Body of pancreas (tissue), 4 donors: ENCODE measurements at regions not wholly inside any gene's neighbourhood (a gene's known extent, or its start where the extent isn't known, plus 50 kb on each side); places are given as distances from the start of the nearest gene placed in this dataset.

Experiments used
- ATAC-seq: fragments of 150-250 bp; one replicate; pipeline ENCODE4 v1.9.1; 2016
- DNase-seq, 4 donors: peaks; one replicate each; pipeline ENCODE4 v3.0.0-alpha.2; 2019
- H3K27ac ChIP-seq, 4 donors: fragments of 200-600 bp; sonication (generic); 1 replicate in 3 of 4; 2 replicates in 1 of 4; pipeline versions ENCODE4 v1.5.1 to v1.6.1; 2016 to 2019; ENCODE audit warnings: mild to moderate bottlenecking in 1 of 4, mixed read lengths in 1 of 4, moderate library complexity in 1 of 4
- H3K27me3 ChIP-seq, 2 donors: fragments of 200-600 bp; sonication (generic); one replicate each; pipeline ENCODE4 v1.6.0; 2016; ENCODE audit warnings: mild to moderate bottlenecking in 1 of 2
- H3K36me3 ChIP-seq, 2 donors: fragments of 200-600 bp; sonication (generic); replicated peaks in 1 of 2; 2 replicates each; pipeline ENCODE4 v1.5.1; 2016; ENCODE audit warnings: low read depth in 2 of 2; ENCODE audit not compliant: insufficient read depth in 1 of 2
- H3K4me1 ChIP-seq: fragments of 200-600 bp; sonication (generic); one replicate; pipeline ENCODE4 v1.6.0; 2016
- H3K4me3 ChIP-seq, 2 donors: fragments of 200-600 bp; sonication (generic); 1 replicate in 1 of 2; 2 replicates in 1 of 2; pipeline ENCODE4 v1.5.1; 2016 to 2019
- H3K9me3 ChIP-seq, 3 donors: fragments of 200-600 bp; sonication (generic); 1 replicate in 2 of 3; 2 replicates in 1 of 3; pipeline ENCODE4 v1.5.1; 2016
- CTCF ChIP-seq, 7 experiments: fragments of 450-650 bp in 4 of 7; fragments of 200-600 bp in 3 of 7; sonication (generic) in 3 of 7; IDR thresholded peaks; one replicate each; pipeline ENCODE4 v1.5.1; 2016 to 2019; ENCODE audit warnings: antibody characterized with exemption in 7 of 7
- POLR2A ChIP-seq, 3 donors: fragments of 450-650 bp; IDR thresholded peaks; one replicate each; pipeline ENCODE4 v1.6.1; 2016; ENCODE audit warnings: antibody characterized with exemption in 3 of 3, mild to moderate bottlenecking in 2 of 3
- WGBS, 2 donors: methylation state at CpG; one replicate each; pipeline ENCODE4 v1.1.5; 2017; 5-methylcytosine and 5-hydroxymethylcytosine counted together
- intact Hi-C: fragments of 100-400 bp; cut with DNase I; formaldehyde crosslinking; loops from one replicate; pipeline ENCODE4 v1.15.1; 2023

- TF ChIP-seq CTCF (IDR thresholded peaks at IDR 0.05) (no peak), POLR2A (IDR thresholded peaks at IDR 0.05) (no peak)
- ATAC-seq: no peak
- H3K4me1 ChIP-seq: no peaks in the 10 kb centered on the region
- intact Hi-C loops: loop anchor here (10.0 kb wide), 1 partner anchor 741 kb away; no protein-coding TSS in a partner anchor
- H3K9me3 ChIP-seq: no peaks in the 10 kb centered on the region
- H3K27ac ChIP-seq: no peak overlapping the region
- no peak overlapping the region for H3K4me3 ChIP-seq
- no peak for DNase-seq
- H3K27me3 ChIP-seq: peaks cover 0 to 8% of the 10 kb centered on the region in 2 donors
- WGBS, 2 donors: 67 to 75% methylated on average over 6 of the region's 6 CpGs
- H3K36me3 ChIP-seq: no peaks in the 10 kb centered on the region
Measured at GRCh38 chr6:142683714-142684141, 261.2 kb downstream of the HIVEP2 start.

- intact Hi-C loops: loop anchor here (10.0 kb wide), 1 partner anchor 740 kb away; no protein-coding TSS in a partner anchor
- TF ChIP-seq POLR2A (IDR thresholded peaks at IDR 0.05) (no peak), CTCF (IDR thresholded peaks at IDR 0.05) (no peak)
- WGBS, 2 donors: 50 to 95% methylated on average over 1 of the region's 1 CpG
- Histone ChIP-seq H3K27me3 (peaks cover 0 to 8% of the 10 kb centered on the region in 2 donors), H3K4me3 (no peak overlapping the region), H3K9me3 (no peaks in the 10 kb centered on the region), H3K36me3 (no peaks in the 10 kb centered on the region), H3K4me1 (no peaks in the 10 kb centered on the region), H3K27ac (no peak overlapping the region)
- ATAC-seq (no peak), DNase-seq (no peak)
Measured at GRCh38 chr6:142684371-142684770, 260.6 kb downstream of the HIVEP2 start.

- no peak for TF ChIP-seq CTCF (IDR thresholded peaks at IDR 0.05)
- TF ChIP-seq POLR2A (IDR thresholded peaks at IDR 0.05): no peak
- ATAC-seq (no peak), DNase-seq (no peak)
- WGBS, 2 donors: 54 to 63% methylated on average over 4 of the region's 4 CpGs
- no peak overlapping the region for H3K27ac ChIP-seq
- H3K4me1 ChIP-seq: no peaks in the 10 kb centered on the region
- intact Hi-C loops: loop anchor here (10.0 kb wide), 1 partner anchor 739 kb away; no protein-coding TSS in a partner anchor
- peaks cover 0 to 5% of the 10 kb centered on the region in 2 donors for H3K27me3 ChIP-seq
- H3K4me3 ChIP-seq: no peak overlapping the region
- H3K9me3 ChIP-seq: no peaks in the 10 kb centered on the region
- H3K36me3 ChIP-seq: no peaks in the 10 kb centered on the region
Measured at GRCh38 chr6:142685852-142686506, 259.0 kb downstream of the HIVEP2 start.

- no peak for TF ChIP-seq POLR2A (IDR thresholded peaks at IDR 0.05)
- no peak for TF ChIP-seq CTCF (IDR thresholded peaks at IDR 0.05)
- 47 to 51% methylated on average over 2 of the region's 2 CpGs for WGBS, 2 donors
Measured at GRCh38 chr6:142686507-142686887, 258.5 kb downstream of the HIVEP2 start.

GRCh38 chr6:142692942-142693341 is 252.0 kb downstream of the HIVEP2 start:
- Histone ChIP-seq H3K4me1 (peaks cover 14% of the 10 kb centered on the region), H3K27ac (no peak overlapping the region), H3K9me3 (no peaks in the 10 kb centered on the region), H3K27me3 (no peaks in the 10 kb centered on the region), H3K4me3 (no peak overlapping the region), H3K36me3 (no peaks in the 10 kb centered on the region)
- ATAC-seq (peak; percentile 67), DNase-seq (peak; percentile 56 to 62 (median 62))
- intact Hi-C loops: loop anchor here (5.0 kb wide), 1 partner anchor 334 kb away; no protein-coding TSS in a partner anchor
- TF ChIP-seq CTCF (IDR thresholded peaks at IDR 0.05): peak; percentile 83 to 96 (median 87)
- TF ChIP-seq POLR2A (IDR thresholded peaks at IDR 0.05): no peak
- WGBS, 2 donors: 25 to 27% methylated on average over 11 of the region's 11 CpGs

More at GRCh38 chr6:142686507-142686887, 258.5 kb downstream of the HIVEP2 start:
- Histone ChIP-seq H3K9me3 (no peaks in the 10 kb centered on the region), H3K27me3 (peaks cover 0 to 5% of the 10 kb centered on the region in 2 donors), H3K36me3 (no peaks in the 10 kb centered on the region), H3K4me3 (no peak overlapping the region), H3K27ac (no peak overlapping the region), H3K4me1 (no peaks in the 10 kb centered on the region)
- no peak for DNase-seq
- intact Hi-C loops: loop anchor here (10.0 kb wide), 1 partner anchor 738 kb away; no protein-coding TSS in a partner anchor
- no peak for ATAC-seq
